Fibroblast of the conjunctiva (primary cell): ENCODE measurements at regions not wholly inside any gene's neighbourhood (a gene's known extent, or its start where the extent isn't known, plus 50 kb on each side); places are given as distances from the start of the nearest gene placed in this dataset.
"Not testable (repeated sequence)": the region's sequence is repeated elsewhere in the genome, so short reads cannot be mapped to it uniquely, and the experiment has no call there.

Experiments used
- DNase-seq: peaks from one replicate; pipeline ENCODE4 v3.0.0-alpha.2; 2010; ENCODE audit warnings: low read depth

GRCh38 chr1:100628631-100629081 lies 90.7 kb downstream of the GPR88 start:
- no peak for DNase-seq

GRCh38 chr1:100629391-100629790 lies 90.2 kb upstream of the VCAM1 start:
- peak; percentile 16 for DNase-seq

GRCh38 chr1:100631015-100631551 lies 88.5 kb upstream of the VCAM1 start:
- DNase-seq, result peak; percentile 23

- DNase-seq, result no peak
Observed at GRCh38 chr1:100642826-100643225, 76.7 kb upstream of the VCAM1 start.

- DNase-seq, result no peak
Observed at GRCh38 chr1:100643471-100644196, 75.9 kb upstream of the VCAM1 start.

- DNase-seq, result no peak
Observed at GRCh38 chr1:100646001-100646400, 73.5 kb upstream of the VCAM1 start.

GRCh38 chr1:100649146-100649545 lies 70.4 kb upstream of the VCAM1 start:
- DNase-seq, result no peak

- DNase-seq, result no peak
Observed at GRCh38 chr1:100657876-100658715, 61.4 kb upstream of the VCAM1 start.

GRCh38 chr1:100658716-100659026 lies 60.9 kb upstream of the VCAM1 start:
- no peak for DNase-seq

GRCh38 chr1:100661176-100661575 lies 58.4 kb upstream of the VCAM1 start:
- DNase-seq, result no peak

- not testable (repeated sequence) for DNase-seq
Observed at GRCh38 chr1:100668494-100668893, 51.0 kb upstream of the VCAM1 start.
